ENCODE measurements at regions not wholly inside any gene's neighbourhood (a gene's known extent, or its start where the extent isn't known, plus 50 kb on each side); places are given as distances from the start of the nearest gene placed in this dataset.

DNA sequence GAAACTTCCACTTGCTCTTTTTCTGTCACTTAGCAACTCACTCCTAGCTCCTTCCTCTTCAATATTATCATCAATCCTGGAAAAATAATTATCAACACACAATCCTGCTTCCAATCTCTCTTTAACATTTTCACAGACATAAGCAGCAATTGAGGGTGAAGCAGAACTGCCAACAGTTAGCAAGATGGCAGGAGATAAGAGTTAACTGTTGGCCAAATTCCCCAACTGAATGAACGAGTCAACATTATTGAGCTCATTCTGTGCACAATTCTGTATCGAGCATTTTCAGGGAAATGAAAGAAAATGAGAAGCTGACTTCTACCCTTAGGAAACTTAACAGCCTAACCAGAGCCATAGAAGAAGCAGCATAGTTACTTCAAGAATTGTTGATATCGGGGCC, 152.0 kb downstream of the KCNA5 start:
- FAIRE-seq (no peak), DNase-seq (ENCODE audit: insufficient read length, low spot score) (no peak)
- no peak for TF ChIP-seq POLR2A (IDR thresholded peaks at IDR 0.05; ENCODE audit: low read depth, low read length)

- no peak for FAIRE-seq
- no peak for DNase-seq (ENCODE audit: insufficient read length, low spot score)
- TF ChIP-seq POLR2A (IDR thresholded peaks at IDR 0.05; ENCODE audit: low read depth, low read length): no peak
Observed at GRCh38 chr12:5197131-5197530, 153.5 kb downstream of the KCNA5 start.

GRCh38 chr12:5197656-5198055, 154.0 kb downstream of the KCNA5 start:
- TF ChIP-seq POLR2A (IDR thresholded peaks at IDR 0.05; ENCODE audit: low read depth, low read length): no peak
- DNase-seq (ENCODE audit: insufficient read length, low spot score) (no peak), FAIRE-seq (no peak)

- DNase-seq (ENCODE audit: insufficient read length, low spot score) (no peak), FAIRE-seq (no peak)
- no peak for TF ChIP-seq POLR2A (IDR thresholded peaks at IDR 0.05; ENCODE audit: low read depth, low read length)
Observed at GRCh38 chr12:5200278-5201087, 156.8 kb downstream of the KCNA5 start.

- DNase-seq (ENCODE audit: insufficient read length, low spot score): peak; percentile 46
- TF ChIP-seq POLR2A (IDR thresholded peaks at IDR 0.05; ENCODE audit: low read depth, low read length): 0 out of 2 replicates have a peak, but pooled peaks have one; percentile 28
Observed at GRCh38 chr12:5201554-5202218, 158.0 kb downstream of the KCNA5 start.

GRCh38 chr12:5203274-5203673, 159.6 kb downstream of the KCNA5 start:
- no peak for TF ChIP-seq POLR2A (IDR thresholded peaks at IDR 0.05; ENCODE audit: low read depth, low read length)
- FAIRE-seq: no peak
- no peak for DNase-seq (ENCODE audit: insufficient read length, low spot score)

More at GRCh38 chr12:5201554-5202218, 158.0 kb downstream of the KCNA5 start:
- no peak for FAIRE-seq

GRCh38 chr12:5203720-5204119, 160.0 kb downstream of the KCNA5 start:
- no peak for TF ChIP-seq POLR2A (IDR thresholded peaks at IDR 0.05; ENCODE audit: low read depth, low read length)
- no peak for DNase-seq (ENCODE audit: insufficient read length, low spot score)
- FAIRE-seq: no peak

GRCh38 chr12:5204271-5204670, 160.6 kb downstream of the KCNA5 start:
- DNase-seq (ENCODE audit: insufficient read length, low spot score) (no peak), FAIRE-seq (no peak)
- TF ChIP-seq POLR2A (IDR thresholded peaks at IDR 0.05; ENCODE audit: low read depth, low read length): no peak

GRCh38 chr12:5204831-5205230, 161.2 kb downstream of the KCNA5 start:
- FAIRE-seq (no peak), DNase-seq (ENCODE audit: insufficient read length, low spot score) (no peak)
- TF ChIP-seq POLR2A (IDR thresholded peaks at IDR 0.05; ENCODE audit: low read depth, low read length): no peak

- FAIRE-seq (no peak), DNase-seq (ENCODE audit: insufficient read length, low spot score) (no peak)
- no peak for TF ChIP-seq POLR2A (IDR thresholded peaks at IDR 0.05; ENCODE audit: low read depth, low read length)
Observed at GRCh38 chr12:5206401-5207175, 162.9 kb downstream of the KCNA5 start.

DNA sequence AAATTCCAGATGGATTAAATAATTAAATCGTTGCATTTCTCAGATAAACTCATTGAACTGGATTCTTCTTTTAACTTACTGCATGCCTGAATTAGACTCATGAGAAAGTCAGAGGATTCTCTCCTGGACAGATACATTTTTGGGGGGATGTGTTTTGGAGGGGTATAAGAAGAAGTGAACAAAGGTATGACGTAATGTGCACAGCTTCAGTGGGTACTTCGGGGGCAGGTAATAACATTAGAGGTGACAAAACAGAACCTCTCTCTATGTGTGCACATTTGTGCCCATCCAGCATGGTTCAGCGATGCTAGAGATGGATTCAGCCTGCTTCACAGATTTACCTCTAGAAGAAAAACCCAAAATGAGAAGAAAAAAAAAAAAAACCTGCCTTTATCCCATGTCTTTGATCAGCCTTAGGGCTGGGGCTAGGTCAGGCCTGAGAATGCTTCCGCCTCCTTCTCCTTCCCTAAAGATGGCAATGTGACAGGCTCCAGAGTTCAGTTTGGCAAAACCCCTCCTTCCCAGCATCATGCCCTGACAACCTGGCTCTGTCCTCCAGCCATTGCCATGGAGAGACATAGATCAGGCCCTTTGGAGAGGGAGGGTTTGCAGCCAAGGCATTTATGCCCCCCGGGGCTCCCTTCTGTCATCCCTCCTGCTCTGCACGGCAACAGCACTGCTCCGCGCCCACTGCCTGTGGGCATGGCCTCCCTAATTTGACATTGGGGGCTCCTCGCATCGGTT, 166.7 kb downstream of the KCNA5 start:
- DNase-seq (ENCODE audit: insufficient read length, low spot score): no peak
- TF ChIP-seq POLR2A (IDR thresholded peaks at IDR 0.05; ENCODE audit: low read depth, low read length): no peak
- FAIRE-seq: no peak

- no peak for TF ChIP-seq POLR2A (IDR thresholded peaks at IDR 0.05; ENCODE audit: low read depth, low read length)
- no peak for DNase-seq (ENCODE audit: insufficient read length, low spot score)
- no peak for FAIRE-seq
Observed at GRCh38 chr12:5210923-5211290, 167.2 kb downstream of the KCNA5 start.

GRCh38 chr12:5213336-5213735, 169.7 kb downstream of the KCNA5 start:
- no peak for DNase-seq (ENCODE audit: insufficient read length, low spot score)
- FAIRE-seq: no peak
- TF ChIP-seq POLR2A (IDR thresholded peaks at IDR 0.05; ENCODE audit: low read depth, low read length): no peak

DNA sequence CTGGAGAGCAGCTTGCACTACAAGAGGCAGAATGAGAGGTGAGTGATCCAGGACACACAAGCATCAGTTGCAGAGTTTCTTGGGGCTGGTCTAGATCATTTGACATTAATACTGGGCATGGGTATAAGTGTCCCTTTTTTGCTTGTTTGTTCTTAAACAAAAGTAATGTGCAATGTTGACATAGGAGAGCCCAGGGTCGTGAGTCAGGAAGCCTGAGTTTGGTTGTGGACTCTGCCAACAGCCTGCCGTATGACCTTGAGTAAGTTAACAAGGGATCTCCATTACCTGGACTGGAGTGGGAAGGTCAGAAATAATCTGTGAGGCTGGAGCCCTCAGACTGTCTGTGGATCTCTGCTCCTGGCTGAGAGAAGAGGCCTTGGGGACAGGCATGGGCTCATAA, 170.3 kb downstream of the KCNA5 start:
- DNase-seq (ENCODE audit: insufficient read length, low spot score) (no peak), FAIRE-seq (no peak)
- no peak for TF ChIP-seq POLR2A (IDR thresholded peaks at IDR 0.05; ENCODE audit: low read depth, low read length)
